Adipose tissue (tissue), 3 donors: ENCODE measurements at regions not wholly inside any gene's neighbourhood (a gene's known extent, or its start where the extent isn't known, plus 50 kb on each side); places are given as distances from the start of the nearest gene placed in this dataset.
"Not testable (repeated sequence)": the region's sequence is repeated elsewhere in the genome, so short reads cannot be mapped to it uniquely, and the experiment has no call there.

Source experiments
- H3K27ac ChIP-seq: one replicate; pipeline ENCODE4 v1.5.1; 2013; ENCODE audit warnings: low read depth, low read length
- WGBS, 3 donors: extraction: QIAGEN DNeasy Blood & Tissue Kit; methylation state at CpG; one replicate each; pipeline ENCODE4 v1.1.7; 2013; 5-methylcytosine and 5-hydroxymethylcytosine counted together
- donor health status: healthy with polysubstance abuse.
- donor health status: Bipolar disorder and iron deficiency.
- donor health status: healthy.

DNA sequence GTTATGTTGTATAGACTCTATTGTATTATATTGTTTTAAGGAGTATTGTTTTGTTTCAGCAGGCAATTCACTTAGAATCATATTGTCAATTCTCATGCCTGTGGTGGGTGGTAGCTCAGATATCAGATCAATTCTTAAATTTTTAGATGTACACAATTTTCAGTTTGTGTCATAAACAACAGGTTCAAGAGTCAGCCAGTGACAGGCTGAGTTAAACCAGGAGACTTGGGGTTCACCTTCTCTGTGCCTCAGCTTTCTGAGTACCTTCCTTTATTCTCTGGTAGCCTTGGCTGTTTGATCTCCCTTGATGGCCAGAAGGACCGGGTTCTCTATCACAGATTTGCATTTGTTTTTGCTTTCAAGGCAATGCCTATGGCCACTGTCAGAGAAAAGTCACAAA is 199.9 kb upstream of the KCNMB2 start:
- H3K27ac ChIP-seq = no peak overlapping the region
- WGBS, 3 donors = 82 to 87% (median 83%) methylated on average over 1 of the region's 1 CpG

DNA sequence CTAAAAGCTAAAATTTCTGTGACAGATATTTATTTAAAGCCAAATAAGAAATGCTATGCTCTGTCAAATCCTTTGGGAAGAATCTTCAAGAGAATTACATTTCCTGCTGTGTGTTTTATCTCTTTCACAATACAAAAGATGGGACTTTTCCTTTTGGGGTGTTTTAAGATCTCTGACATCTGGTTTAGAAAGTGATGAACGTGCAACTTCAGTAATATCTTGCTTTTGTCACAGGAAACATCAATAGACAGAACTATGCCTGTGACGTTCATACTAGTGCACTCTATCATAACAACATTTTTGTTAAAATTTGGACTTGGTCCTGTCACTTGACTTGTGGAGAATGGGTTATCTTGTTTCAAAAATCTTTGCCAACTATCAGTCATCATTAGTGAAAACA is 195.7 kb upstream of the KCNMB2 start:
- WGBS, 3 donors = 50 to 72% (median 57%) methylated on average over 2 of the region's 2 CpGs
- H3K27ac ChIP-seq = no peak overlapping the region

DNA sequence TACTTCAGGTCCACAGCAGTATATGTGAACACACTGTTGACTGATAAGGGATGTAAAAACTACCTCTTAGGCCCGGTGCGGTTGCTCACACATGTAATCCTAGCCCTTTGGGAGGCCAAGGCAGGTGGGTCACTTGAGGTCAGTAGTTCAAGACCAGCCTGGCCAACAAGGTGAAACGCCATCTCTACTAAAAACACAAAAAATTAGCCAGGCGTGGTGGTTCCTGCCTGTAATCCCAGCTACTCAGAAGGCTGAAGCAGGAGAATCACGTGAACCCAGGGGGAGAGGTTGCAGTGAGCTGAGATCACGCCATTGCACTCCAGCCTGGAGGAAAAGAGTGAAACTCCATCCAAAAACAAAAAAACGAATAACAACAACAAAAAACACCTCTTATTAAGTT is 194.6 kb upstream of the KCNMB2 start:
- H3K27ac ChIP-seq = no peak overlapping the region
- 88 to 90% (median 90%) methylated on average over 7 of the region's 7 CpGs for WGBS, 3 donors

DNA sequence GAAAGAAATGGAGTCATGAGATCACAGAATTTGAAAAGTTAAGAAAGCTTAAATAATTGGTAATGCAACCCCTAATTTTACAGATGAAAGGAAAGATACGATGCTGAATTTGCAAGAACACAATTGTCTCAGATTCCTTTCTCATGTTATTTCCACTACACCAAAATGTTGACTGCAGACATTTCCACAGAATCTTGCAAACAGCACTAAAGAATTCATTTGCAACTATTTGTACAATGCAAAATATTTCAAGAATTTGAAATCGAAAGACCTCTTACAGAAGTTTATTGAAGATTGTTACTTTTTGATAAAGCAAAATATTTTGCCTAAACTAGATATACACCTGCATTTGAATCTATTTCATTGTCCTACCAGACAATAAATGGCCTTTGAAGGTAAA is 194.1 kb upstream of the KCNMB2 start:
- 59 to 80% (median 73%) methylated on average over 2 of the region's 2 CpGs for WGBS, 3 donors
- H3K27ac ChIP-seq = no peak overlapping the region

DNA sequence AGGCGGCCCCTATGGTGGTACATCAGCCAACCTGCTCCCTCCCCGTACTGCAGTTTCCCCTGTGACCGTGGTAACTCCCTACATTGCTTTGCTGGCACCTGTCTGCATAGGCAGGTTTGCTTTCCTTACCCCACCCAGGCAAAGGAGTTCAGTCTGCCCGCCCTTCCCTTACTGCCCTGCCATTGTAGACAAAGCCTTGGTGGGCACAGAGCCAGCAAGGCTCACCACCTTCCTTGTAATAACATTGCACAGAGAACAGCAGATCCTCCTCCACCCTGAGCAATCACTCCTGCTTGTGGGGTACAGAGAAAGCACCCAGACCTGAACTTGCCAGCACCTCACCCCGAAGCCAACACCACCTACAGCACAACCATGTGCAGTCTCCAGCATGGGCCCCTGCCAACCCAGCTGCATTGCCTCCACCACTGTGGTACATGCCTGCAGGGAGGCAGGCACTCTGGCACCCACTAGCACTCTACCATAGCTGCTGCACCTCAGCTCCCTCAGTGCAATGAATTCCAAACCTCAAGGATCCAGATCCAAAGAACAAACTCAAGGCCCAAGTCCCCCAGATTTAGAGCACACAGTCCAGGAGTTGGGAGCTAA is 192.7 kb upstream of the KCNMB2 start:
- 83 to 95% (median 95%) methylated on average over 5 of the region's 5 CpGs for WGBS, 3 donors
- no peak overlapping the region for H3K27ac ChIP-seq

DNA sequence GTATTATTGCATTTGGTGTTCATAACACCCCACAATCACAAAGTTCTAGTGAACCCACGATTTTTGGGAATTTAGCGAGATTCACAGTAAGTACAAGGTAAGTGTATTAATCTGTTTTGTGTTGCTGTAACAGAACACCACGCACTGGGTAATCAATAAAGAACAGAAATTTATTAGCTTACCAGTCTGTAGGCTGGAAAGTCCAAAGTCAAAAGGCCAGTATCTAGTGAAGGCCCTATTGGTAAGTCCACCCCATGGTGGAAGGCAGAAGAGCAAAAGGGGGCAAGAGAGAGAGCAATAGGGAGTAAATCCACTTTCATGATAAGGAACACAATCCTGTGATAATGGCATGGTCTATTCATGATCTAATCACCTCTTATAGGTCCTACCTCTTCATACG is 190.3 kb upstream of the KCNMB2 start:
- 86 to 97% (median 96%) methylated on average over 4 of the region's 4 CpGs for WGBS, 3 donors

DNA sequence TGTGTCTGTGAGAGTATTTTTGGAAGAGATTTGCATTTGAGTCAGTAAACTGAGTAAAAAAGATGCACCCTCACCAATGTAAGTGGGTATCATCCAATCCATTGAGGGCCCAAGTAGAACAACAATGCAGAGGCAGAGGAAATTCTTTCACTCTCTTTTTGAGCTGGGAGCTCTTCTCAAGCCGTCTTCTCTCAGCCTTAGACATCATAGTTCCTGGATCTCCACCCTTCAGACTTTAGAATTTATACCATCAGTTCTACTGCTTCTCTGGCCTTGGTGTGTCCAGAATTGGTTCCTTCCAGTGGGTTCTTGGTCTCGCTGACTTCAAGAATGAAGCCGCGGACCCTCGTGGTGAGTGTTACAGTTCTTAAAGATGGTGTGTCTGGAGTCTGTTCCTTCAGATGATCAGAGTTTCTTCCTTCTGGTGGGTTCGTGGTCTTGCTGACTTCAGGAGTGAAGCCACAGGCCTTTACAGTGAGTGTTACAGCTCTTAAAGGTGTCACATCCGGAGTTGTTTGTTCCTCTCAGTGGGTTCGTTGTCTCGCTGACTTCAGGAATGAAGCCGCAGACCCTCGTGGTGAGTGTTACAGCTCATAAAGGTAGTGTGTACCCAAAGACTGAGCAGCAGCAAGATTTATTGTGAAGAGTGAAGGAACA is 187.5 kb upstream of the KCNMB2 start:
- H3K27ac ChIP-seq = not testable (repeated sequence)
- 95 to 96% (median 96%) methylated on average over 11 of the region's 11 CpGs for WGBS, 3 donors

More for the DNA sequence above, 190.3 kb upstream of the KCNMB2 start:
- no peak overlapping the region for H3K27ac ChIP-seq

DNA sequence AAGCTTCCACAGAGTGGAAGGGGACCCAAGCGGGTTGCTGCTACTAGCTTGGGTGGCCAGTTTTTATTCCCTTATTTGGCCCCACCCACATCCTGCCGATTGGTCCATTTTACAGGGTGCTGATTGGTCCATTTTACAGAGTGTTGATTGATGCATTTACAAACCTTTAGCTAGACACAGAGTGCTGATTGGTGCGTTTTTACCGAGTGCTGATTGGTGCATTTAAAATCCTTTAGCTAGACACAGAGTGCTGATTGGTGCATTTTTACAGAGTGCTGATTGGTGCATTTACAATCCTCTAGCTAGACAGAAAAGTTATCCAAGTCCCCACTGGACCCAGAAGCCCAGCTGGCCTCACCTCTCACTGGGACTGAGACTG is 187.0 kb upstream of the KCNMB2 start:
- WGBS, 3 donors = 95 to 96% (median 95%) methylated on average over 4 of the region's 4 CpGs
- not testable (repeated sequence) for H3K27ac ChIP-seq

DNA sequence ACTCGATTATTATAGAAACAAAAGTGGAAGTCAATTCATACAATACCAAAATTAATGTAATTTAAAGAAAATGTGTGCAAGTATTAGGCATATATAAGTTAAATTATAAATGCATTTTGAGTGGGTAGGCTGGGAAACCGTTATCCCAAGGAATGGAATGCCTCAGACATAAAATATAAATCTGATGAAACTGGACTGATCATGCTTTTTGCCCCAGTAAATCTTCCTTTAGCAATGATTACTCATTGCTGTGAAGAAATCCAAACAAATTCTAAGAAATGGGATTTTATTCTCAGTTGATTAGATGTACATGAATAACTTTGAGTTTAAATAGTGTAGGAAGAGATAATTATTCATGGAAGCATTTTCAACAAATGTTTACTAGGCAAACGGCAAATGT is 185.5 kb upstream of the KCNMB2 start:
- WGBS, 3 donors = 70 to 73% (median 72%) methylated on average over 3 of the region's 3 CpGs
- no peak overlapping the region for H3K27ac ChIP-seq

DNA sequence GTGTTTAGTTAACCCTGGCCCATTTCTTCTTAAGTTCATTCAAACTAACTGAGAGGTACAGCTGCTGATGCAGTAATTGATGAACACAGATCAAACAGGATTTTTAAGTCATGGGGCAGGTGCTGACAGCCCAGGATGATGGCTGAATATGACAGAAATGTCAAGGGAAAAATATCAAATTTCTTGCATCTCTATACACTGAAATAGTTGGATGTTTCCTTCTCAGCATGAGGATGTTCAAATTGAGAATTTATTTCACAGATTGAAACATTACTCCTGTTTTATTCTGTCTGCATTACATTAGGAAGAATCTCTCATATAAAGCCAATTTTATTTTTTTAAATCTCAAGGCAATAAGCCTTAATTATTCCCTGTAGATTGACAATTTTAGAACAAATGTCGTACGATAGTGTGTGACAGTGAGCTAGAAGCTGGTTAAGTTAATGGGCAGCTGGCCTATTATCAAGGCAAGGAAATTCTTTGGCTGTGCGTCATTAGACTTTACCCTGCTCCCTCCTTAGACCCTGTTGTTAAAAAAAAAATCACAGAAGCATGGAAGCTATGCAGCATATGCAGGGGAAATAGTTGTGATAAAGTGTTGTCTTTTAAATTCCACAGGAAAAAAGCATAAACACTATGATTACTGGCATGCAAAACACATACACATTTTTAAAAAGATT is 183.8 kb upstream of the KCNMB2 start:
- no peak overlapping the region for H3K27ac ChIP-seq
- 42 to 75% (median 54%) methylated on average over 3 of the region's 3 CpGs for WGBS, 3 donors

DNA sequence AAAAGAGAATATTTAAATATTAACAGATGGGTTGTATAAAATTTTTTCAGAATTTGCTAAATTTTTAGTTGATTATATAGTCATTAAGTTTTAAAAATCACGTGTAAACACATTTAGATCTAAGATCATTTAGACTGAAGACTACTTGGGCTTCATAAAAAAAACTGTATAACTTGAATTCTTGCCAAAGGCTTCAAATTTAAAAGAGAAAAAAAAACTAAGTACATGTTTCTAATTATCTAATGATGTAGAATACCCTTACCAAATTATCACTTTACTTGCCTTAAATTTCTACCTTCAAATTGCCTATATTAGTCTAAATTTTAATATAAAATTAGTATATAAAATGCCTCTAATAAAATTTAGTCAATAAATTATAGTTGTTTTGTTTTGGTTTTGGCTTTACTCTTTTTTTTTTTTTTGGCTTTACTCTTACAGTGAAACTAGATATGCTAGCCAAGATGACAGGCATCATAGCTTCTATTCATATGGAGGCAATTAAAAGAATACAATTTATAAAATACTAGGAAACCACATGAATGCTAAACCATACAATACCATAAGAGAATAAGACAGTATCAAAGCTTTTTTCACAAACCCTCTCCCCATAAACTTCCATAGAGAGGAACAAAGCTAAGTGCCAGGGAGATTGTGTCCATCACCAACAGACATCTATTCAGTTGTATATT is 183.1 kb upstream of the KCNMB2 start:
- H3K27ac ChIP-seq = no peak overlapping the region
- 41 to 60% (median 49%) methylated on average over 1 of the region's 1 CpG for WGBS, 3 donors

DNA sequence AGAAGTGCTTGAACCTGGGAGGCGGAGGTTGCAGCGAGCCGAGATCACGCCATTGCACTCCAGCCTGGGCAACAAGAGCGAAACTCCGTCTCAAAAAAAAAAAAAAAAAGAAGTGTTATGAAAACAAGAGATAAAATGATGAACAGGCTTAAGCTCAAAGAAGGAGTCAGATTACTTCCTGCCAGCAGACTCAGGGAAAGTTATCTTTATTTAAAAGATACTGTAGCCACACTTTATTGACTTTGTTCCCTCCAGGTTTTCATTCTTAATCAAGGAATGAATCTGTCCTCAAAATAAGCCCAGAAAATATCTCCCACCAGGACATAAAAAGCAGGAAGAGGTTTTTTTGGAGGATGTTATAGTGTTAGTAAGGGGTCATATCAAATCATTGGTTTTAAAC is 176.5 kb upstream of the KCNMB2 start:
- WGBS, 3 donors = 82% methylated on average over 2 of the region's 6 CpGs; no CpG with 5 or more reads in 2 of the 3 donors
- H3K27ac ChIP-seq = no peak overlapping the region

DNA sequence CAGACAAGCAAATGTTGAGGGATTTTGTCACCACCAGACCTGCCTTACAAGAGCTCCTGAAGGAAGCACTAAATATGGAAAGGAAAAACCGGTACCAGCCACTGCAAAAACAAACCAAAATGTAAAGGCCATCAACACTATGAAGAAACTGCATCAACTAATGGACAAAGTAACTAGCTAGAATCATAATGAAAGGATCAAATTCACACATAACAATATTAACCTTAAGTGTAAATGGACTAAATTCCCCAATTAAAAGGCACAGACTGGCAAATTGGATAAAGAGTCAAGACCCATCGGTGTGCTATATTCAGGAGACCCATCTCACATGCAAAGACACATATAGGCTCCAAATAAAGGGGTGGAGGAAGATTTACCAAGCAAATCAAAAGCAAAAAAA is 173.2 kb upstream of the KCNMB2 start:
- WGBS, 3 donors = 88 to 93% (median 91%) methylated on average over 2 of the region's 2 CpGs
- not testable (repeated sequence) for H3K27ac ChIP-seq

DNA sequence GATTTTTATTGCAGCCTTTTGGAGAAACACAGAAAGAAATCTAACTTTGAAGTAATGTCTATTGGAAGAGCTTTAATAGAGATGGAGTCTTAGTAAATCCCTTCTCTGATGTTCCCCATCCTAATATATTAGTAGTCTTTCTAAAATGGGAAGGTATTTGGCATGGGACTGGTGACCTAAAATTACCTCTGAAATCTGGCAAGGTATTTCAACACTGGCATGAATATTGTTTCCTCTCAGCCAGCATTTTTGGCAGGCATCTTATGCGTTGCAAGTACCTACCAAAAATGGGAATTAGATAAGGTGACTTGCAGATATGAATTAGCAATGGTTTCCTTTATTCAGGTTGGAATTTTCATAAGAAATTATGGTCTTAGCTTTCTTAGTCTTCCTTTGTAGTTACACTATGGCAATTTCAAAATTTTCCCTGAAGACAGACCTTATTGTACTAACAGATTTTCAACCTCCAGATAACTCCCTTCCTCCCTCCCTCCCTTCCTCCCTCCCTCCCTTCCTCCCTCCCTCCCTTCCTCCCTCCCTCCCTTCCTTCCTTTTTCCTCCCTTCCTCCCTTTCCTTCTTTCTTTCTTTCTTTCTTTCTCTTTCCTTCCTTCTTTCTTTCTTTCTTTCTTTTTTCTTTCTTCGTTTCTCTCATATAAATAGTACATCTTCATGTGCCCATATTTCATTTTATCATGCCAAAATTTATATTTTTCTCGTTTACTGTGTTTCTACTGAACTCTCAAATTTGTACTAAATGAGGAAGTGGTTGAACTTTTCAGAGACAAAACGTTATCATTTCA is 168.2 kb upstream of the KCNMB2 start:
- WGBS, 3 donors = 30 to 42% (median 30%) methylated on average over 4 of the region's 4 CpGs
- H3K27ac ChIP-seq = no peak overlapping the region

DNA sequence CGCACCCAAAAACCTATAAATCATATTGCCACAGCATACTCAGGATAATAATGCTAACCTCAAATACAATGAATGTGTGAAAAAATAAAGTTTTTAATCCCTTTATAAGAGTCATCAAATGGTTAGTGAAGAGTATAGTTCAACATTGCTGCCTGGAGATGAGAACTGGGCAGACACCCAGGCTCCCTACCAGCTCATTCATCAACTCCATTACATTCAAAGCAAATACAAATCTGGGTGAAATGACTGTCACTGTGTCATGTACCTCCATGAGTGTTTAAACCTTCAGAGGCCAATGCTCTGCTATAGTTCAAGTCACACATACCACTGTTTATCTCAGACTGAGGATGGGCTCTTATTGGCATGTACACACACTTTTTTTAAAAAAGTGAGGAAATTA is 167.2 kb upstream of the KCNMB2 start:
- no peak overlapping the region for H3K27ac ChIP-seq
- 95 to 97% (median 97%) methylated on average over 1 of the region's 1 CpG for WGBS, 3 donors

DNA sequence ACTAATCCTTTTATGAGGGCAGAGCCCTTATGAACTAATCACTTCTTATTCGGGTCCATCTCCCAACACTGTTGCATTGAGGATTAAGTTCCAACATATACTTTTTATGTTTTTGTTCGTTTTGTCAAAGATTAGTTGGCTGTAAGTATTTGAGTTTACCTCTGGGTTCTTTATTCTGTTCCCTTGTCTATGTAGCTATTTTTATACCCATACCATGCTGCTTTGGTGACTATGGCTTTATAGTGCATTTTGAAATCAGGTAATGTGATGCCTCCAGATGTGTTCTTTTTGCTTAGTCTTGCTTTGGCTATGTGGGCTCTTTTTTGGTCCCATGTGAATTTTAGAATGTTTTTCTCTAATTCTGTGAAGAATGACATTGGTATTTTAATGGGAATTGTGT is 166.4 kb upstream of the KCNMB2 start:
- H3K27ac ChIP-seq = no peak overlapping the region
- 93 to 94% (median 93%) methylated on average over 2 of the region's 2 CpGs for WGBS, 3 donors

DNA sequence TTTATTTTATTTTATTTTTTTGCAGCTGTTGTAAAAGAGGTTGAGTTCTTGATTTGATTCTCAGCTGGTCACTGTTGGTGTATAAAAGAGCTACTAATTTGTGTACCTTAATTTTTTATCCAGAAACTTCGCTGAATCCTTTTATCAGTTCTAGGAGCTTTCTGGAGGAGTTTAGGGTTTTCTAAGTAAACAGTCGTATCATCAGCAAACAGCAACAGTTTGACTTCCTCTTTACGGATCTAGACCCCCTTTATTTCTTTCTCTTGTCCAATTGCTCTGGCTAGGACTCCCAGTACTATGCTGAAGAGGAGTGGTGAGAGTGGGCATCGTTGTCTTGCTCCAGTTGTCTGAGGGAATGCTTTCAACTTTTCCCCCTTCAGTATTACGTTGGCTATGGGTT is 165.8 kb upstream of the KCNMB2 start:
- no peak overlapping the region for H3K27ac ChIP-seq
- 82 to 89% (median 88%) methylated on average over 5 of the region's 5 CpGs for WGBS, 3 donors

DNA sequence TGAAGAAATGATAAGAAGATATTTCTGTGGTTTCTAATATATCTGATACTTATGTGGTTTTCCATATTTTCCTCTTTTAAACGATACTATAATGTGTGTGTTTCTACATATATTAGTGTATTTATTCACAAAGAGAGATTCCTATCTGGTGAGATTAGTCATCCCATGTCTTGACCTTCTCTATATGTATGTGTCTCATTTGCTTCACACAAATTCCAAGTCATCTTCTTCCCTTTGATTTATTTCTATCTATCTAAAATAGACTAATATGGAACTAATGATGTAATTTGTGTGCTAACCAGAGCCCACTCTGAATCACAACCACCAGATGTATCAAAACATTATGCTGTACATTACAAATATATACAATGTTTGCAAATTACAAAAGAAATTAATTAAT is 154.7 kb upstream of the KCNMB2 start:
- no peak overlapping the region for H3K27ac ChIP-seq
- WGBS, 3 donors = 60 to 74% (median 66%) methylated on average over 1 of the region's 1 CpG
